Skeletal muscle cell (primary cell): ENCODE measurements at regions not wholly inside any gene's neighbourhood (a gene's known extent, or its start where the extent isn't known, plus 50 kb on each side); places are given as distances from the start of the nearest gene placed in this dataset.
"Not testable (repeated sequence)": the region's sequence is repeated elsewhere in the genome, so short reads cannot be mapped to it uniquely, and the experiment has no call there.

ENCODE experiments used
- DNase-seq: peaks from one replicate; pipeline ENCODE4 v3.0.0-alpha.2; 2010; ENCODE audit warnings: low read depth
- H3K4me3 ChIP-seq: 2 replicates; pipeline ENCODE4 v1.5.1; 2011; ENCODE audit warnings: low read depth, mild to moderate bottlenecking, control low read depth, low read length, moderate library complexity

DNA sequence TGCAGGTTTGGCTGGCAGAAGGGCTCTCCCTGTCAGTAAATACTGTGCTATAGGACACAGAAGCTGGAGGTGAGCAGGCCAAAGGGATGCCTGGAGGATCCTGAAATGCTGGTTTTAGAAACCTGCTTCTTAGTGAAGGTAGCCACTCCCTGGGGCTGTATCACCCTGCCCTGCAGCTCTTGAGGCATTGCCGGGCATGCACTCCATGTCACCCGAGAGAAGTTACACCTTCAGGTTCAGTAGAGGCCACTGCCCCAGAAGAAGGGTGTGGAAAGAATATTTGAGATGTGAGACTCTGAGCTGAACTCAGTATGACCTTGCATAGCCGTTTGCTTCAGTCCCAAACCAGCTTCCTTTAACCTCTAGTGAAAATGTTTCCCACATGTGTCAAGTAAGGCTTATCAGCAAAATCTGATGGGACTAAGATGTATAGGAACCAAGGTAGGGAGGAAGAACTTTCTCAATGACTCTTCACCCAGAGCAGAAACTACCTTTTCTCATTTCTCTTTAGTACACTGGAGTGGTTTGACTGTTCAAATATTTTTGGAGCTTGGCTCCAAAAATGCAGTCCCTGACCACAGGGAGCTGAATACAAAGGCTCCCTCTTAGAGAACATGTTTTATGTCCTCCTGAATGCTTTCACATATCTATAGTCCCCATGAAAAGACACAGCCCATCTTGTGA, 164.5 kb upstream of the DYRK2 start:
- DNase-seq, result no peak
- H3K4me3 ChIP-seq, result no peak overlapping the region

DNA sequence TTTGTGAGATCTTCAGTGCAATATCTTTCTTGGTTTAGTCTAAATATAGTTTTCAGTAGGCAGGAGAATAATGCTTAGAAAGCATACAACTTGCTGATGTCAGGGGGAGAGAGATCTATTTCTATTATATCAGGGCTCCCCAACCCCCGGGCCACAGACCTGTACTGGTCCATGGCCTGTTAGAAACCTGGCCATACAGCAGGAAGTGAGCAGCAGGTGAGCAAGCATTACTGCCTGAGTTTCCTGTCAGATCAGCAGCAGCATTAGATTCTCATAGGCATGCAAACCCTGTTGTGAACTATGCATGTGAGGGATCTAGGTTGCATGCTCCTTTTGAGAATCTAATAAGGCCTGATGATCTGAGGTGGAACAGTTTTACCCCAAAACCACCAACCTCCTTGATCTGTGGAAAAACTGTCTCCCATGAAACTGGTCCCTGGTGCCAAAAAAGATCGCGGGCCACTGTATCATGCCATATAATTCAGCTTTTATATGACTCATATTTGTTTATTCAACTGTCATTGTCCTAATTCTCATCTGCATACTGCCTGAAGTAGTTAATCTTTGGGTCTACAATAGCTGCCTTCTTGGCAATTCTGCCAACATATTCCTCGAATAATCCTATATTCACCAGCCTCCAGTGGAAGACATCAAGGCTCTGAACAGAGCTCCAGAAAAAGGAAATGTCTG, 163.6 kb upstream of the DYRK2 start:
- no peak overlapping the region for H3K4me3 ChIP-seq
- DNase-seq, result no peak

DNA sequence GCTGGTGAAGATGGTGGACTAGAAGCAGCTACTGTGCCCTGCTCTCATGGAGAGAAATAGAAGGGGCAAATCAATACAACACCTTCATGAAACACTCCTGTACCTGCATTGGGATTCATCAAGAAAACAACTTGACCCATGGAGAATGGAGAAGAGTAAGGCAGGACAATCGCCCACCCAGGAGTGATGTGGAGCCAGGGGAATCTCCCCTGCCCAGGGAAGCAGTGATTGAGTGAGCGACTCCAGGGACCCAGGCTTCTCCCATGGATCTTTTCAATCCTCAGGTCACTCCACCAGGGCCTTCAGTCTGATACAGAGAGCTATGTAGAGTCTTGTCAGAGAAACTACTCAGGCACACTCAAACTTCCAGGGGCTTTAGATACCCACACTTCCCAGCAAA, 161.9 kb upstream of the DYRK2 start:
- DNase-seq, result no peak
- no peak overlapping the region for H3K4me3 ChIP-seq

DNA sequence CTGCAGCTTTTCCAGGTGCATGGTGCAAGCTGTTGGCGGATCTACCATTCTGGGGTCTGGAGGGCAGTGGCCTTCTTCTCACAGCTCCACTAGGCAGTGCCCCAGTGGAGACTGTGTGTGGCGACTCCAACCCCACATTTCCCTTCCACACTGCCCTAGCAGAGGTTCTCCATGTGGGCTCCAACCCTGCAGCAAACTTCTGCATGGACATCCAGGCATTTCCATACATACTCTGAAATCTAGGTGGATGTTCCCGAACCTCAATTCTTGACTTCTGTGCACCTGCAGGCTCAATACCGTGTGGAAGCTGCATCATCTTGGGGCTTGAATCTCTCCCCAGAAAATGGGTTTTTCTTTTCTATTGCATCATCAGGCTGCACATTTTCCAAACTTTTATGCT, 160.2 kb upstream of the DYRK2 start:
- not testable (repeated sequence) for DNase-seq, H3K4me3 ChIP-seq

DNA sequence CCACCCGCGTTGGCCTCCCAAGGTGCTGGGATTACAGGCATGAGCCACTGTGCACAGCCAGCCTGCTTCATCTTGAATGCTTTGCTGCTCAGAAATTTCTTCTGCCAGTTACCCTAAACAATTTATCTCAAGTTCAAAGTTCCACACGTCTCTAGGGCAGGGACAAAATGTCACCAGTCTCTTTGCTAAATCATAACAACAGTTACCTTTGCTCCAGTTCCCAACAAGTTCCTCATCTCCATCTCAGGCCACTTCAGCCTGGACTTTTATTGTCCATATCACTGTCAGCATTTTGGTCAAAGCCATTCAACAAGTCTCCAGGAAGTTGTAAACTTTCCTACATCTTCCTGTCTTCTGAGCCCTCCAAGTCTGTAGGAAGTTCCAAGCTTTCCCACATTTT, 159.5 kb upstream of the DYRK2 start:
- no peak overlapping the region for H3K4me3 ChIP-seq
- DNase-seq, result no peak

DNA sequence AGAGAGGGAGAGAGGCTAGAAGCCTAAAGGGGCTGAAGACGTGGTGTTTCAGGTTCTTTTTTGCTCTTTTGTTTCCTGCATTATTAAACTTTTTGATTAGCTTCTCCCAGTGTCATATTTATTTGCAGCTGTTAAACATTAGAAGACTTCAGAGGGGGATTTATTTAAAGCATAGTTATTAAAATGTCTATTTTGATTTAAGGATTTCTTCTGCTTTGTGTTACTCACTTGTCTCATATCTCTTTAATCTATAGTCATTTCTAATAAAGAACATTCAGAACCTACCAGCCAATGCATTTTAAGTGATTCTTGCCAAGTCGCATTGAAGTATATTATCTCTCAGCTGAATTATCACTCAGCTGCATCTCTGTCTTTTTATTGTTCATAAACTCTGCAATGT, 152.0 kb upstream of the DYRK2 start:
- DNase-seq, result no peak
- no peak overlapping the region for H3K4me3 ChIP-seq

DNA sequence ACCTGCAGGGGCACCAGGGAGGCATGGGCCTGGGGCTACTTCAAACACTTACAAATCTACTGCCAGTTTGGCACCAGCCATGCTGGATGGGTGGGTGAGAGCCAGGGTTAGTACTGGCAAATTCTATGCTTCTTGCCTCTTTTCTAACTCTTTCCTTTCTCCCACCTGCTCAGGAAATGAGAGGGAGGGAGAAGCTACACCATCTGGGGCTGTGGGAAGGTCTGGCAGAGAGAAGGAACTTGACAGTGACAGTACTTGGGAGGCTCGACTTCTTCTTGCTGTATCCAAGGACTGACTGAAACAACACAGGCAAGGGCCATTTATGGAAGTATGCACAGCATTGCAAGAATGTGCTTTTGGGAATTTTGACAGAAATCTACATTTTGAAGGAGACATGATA, 149.6 kb upstream of the DYRK2 start:
- no peak overlapping the region for H3K4me3 ChIP-seq
- no peak for DNase-seq

DNA sequence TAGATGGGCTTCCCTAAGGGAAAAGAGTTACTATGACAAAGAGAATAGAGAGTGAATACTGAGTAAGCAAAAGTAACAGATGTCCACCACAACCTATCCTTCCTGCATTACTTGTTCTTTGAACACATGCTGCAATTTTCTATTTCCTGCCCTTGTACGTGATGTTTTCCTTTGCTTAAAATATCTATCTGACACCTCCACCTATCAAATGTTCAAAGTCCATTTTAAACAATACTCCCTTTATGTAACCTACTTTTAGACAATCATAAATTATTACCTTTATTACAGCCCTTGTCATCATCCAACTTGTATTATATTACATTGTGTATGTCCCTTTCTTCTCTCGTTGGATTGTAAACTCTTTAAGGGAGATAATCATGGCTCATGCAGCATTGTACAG, 147.2 kb upstream of the DYRK2 start:
- no peak for DNase-seq
- H3K4me3 ChIP-seq, result no peak overlapping the region

DNA sequence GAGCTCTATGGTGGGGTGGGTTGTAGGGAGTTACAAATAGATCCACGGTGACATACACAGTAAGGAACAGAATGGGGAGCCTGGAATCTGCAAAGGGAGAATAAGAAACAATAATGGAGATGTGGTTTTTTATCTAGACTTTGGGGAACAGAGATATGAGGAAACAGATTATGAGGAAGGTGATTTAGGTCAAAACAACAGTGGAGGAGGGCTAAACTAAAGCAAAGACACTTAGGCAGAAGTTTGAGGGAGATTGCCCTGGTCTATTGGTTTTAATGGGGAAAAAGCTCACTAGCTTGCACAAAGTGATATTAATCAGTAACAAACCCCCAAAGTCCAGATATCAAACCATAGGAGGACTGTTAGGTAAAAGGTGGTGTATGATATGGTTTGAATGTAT, 144.5 kb upstream of the DYRK2 start:
- H3K4me3 ChIP-seq, result no peak overlapping the region
- DNase-seq, result no peak

DNA sequence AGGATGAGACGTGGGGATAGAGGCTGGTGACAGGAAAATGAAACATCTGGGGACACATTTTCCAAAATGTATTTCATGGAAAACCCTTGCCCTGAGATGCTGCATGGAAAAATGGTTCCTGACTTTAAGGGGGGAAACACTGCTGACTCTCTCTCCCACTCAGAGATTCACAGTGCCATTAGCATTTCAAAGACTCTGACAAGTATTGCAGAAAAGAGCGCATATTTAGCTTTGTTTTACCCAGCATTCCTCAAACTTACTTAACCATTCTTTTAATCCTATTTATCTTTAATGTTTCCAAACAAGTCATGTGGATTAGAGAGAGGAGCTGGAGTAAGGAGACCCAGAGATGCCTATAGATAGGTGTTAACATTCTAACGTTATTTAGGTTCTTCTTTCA, 141.8 kb upstream of the DYRK2 start:
- no peak for DNase-seq
- H3K4me3 ChIP-seq, result no peak overlapping the region

DNA sequence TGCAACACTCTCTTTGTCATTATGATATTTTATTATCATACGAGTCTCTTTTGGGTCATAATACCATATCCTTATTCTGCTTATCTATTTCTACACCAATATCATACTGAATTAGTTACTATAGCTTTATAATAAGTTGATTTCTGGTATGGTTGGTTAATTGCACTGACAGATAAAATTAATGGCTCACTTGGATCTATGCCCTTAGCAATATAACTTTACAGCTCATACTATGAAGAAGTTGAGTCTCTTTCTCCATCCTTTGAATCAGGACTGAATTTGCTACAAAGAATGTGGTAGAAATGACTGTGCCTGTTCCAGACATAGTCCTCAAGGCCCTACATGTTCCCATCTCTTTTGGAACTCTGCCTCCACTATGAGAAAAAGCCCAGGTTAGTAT, 139.7 kb upstream of the DYRK2 start:
- no peak overlapping the region for H3K4me3 ChIP-seq

DNA sequence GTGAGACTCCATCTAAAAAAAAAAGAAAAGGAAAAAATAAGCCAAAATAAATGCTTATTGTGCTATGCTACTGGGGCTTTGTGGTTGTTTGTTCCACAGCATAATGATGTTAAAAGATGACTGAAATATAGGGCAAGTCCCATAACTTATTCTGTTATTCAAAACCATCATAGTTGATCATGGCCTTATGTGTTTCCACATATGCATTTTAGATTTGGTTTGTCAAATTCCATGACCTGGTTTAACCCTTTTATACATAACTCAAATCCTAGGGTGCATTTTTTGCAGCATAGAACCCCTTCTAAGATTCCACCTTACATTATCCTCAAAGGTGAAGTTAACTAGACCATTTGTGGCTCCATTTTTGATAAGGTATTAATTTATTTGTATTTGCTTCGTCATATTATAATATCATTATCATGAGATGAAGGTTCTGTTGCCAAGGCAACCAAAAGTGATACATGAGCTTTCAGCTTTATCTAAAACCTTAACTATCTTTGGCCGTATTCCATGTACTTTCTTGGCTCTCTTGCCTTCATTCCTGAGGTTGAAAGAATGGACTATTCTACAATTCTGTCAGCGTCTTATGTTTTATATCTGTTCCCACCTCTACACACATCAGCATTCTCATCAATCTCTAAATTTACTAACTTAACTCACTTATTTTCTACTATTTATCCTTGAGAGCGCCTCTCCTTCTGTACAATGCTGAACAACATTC, 138.7 kb upstream of the DYRK2 start:
- no peak for DNase-seq
- H3K4me3 ChIP-seq, result no peak overlapping the region

More for the DNA sequence above, 139.7 kb upstream of the DYRK2 start:
- no peak for DNase-seq

DNA sequence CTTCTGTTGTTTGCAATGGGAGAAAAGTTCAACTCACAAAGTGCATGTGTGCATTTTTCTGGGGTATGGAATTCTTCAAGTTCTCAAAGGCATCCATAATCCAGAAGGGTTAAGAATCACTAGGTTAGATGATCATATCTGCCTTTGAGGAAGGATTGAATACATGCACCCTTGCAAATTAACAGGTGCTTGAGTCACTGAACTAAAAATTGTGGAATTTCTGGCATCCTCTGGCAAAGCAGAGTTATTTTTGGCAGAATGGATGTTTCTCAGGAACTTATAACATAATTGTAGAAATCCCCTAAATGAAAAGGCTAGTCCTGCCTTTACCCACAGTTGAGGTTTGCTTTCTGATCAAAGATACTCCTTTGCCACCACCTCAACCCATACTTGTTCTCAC, 136.5 kb upstream of the DYRK2 start:
- no peak for DNase-seq
- H3K4me3 ChIP-seq, result no peak overlapping the region

DNA sequence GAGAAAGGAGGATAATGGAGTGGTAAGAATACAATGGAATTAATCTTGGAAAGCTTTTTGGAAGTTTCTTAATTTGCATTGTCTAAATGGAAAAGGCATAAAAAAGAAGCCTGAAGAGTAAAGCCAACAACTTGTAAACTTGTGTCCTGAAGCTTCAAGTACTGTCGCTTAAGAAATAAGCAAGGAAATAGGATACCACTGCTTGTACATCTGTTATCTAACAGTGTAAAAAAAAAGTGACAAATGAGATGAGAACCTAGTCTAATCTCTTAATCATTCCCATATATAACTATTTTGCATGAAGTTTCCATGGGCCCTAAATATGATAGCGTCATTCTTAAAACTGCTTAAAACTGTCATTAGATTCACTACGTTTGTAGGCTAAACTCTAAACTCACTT, 134.0 kb upstream of the DYRK2 start:
- DNase-seq, result no peak
- no peak overlapping the region for H3K4me3 ChIP-seq

DNA sequence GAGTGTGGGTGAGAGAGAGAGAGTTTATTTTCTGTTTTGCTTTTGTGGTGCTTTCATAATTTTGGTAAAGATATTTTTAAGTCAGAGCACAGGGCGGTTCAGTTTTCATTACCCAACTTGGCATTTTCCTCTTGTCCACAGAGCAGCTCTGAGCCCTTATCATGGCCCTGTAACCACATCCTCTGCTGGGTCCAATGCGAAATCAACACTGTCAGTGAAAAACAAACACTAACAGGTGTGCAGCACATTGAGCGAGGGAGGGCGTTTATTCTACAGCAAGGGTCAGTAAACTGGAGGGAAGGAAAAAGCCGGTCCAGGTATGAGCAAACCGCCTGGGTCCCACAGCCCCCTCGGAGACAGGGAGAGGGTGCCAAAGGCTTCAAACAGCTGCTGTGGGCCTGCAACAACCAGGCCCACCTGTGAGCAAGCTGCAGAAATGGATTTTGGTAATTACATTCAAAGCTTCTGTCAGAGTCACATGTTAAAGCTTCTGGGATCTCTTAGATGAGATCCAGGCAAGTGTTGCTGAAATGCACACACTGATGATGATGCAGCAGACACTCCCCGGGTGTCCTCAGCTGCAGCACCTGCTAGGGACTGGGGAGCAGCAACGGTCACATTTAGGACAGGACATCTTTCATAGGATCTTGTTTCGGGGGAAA, 132.7 kb upstream of the DYRK2 start:
- no peak for DNase-seq
- no peak overlapping the region for H3K4me3 ChIP-seq

DNA sequence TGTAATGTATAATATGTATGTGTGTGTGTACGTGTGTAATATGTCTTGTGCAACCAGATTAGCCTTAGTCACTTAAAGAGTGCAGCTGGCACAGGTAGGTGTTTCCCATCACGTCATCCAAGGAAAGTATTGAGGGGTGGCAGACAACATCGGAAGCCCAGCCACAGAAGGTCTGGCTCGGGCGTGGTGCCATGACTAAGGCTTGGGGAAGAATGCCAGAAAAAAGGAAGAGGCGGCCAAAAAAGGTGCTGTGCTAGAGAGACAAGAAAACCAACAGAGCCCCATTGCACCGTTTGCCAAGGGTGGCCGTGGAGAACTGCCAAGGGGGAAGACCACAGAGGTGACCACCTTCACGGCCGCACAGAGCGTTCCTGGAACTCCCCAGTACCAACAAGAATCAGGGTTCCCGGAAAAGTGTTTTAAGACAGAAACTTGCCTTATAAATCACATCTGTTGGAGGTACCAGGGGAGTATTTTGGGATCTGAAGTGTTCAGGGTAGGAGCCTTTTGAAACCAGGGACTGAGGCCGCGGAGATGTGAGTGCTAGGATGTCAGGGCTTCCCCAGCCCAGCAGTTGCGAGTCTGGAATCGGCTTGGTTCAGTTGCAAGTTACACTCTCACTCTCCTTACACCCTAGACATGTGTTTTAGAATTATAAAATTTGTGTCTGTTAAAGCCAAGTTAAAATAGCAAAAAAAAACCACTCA, 131.2 kb upstream of the DYRK2 start:
- H3K4me3 ChIP-seq, result no peak overlapping the region

DNA sequence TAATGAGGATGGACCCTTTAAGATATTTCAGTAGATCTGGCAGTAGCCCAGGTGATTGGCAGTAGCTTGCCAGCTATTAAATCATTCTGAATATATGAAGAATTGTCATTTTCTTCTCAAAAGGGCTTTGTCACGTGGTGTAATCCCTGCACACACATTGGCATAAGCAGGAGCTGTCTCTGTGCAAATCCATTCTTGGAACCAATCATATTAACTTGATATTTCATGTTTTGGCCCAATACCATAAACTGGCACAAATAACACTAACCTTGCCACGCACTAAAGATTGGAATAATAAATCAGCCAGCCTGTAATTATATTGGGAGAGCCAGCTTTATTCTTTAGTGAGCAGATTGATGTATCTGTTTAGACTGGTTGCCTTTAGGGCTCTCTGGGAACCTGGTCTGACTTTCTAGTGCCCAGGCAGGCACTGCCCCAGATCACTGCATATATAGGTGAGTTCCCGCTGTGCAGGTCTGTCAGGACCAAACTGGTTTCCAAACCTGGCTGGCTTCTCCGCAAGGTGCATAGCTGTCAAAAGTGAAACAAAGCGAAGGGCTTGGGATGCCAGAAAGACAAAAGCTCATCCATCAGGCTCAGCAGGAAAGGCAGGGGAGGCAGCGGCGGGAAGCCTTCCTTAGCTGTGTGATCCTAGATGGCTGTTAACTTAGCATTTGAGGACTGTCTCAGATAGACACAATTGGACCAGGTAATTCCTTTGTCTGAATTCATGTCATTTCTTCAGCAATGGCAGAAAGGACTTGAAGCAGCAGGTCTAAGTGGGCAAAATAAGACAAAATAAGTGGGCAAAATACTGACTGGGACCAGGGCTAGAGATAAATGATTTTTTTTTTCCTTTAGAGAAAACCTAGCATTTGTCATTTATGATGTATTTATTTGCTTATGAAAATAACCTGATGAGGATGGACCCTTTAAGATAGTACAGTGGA, 128.8 kb upstream of the DYRK2 start:
- DNase-seq, result no peak
- H3K4me3 ChIP-seq, result no peak overlapping the region

More for the DNA sequence above, 131.2 kb upstream of the DYRK2 start:
- no peak for DNase-seq

DNA sequence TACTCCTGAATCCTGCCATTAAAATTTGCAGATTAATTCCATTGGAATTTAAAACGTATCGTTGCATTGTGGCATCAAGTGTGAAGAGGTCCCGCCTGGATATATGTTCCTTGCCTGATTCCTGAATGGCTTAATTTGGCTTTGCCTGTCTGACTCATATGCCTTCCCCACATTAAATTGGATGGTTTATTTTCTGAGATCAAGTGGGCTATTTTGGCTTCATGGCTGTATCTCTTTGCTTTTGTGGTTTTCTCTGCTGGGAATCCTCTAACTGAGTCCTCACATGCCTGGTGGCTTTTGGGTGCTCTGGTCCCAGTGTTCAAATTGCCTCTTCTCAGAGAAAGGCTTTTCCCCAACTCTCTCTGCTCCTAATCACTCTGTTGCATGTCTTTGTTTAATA, 127.9 kb upstream of the DYRK2 start:
- no peak for DNase-seq
- no peak overlapping the region for H3K4me3 ChIP-seq

DNA sequence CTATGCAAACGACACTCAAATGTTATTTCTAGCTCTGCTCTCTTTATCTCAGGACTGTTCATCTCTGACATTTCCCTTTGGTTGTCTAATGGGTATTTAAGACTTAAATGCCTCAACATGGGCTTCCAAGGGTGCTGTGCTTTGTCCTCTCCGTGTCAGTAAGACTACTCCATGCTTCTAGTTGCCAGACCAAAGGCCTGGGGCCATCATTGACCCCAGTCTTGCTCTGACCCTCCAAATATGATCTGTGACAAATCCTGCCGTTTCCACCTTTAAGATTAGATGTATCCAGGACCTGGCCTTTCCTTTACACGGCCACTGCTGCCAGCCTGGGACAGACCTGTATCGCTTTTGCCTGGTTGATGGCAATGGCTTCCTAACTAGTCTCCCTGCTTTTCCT, 126.3 kb upstream of the DYRK2 start:
- DNase-seq, result no peak
- H3K4me3 ChIP-seq, result no peak overlapping the region
